Endothelial cell of umbilical vein (primary cell): ENCODE measurements at regions not wholly inside any gene's neighbourhood (a gene's known extent, or its start where the extent isn't known, plus 50 kb on each side); places are given as distances from the start of the nearest gene placed in this dataset.

Experiments
- BruUV-seq: library from RNA; stranded (reverse); fragments of 400-500 nt; replicated peaks from 2 replicates; lab custom pipeline; 2021; lab: Mats Ljungman, UMichigan
- CTCF ChIA-PET: fragments of 300-600, 350-600 bp; sonication (Branson Sonifier 250); formaldehyde crosslinking; loops from one replicate; lab custom pipeline; 2021; ENCODE audit warnings: antibody characterized with exemption, inconsistent platforms; lab: Charles Lee
- POLR2A ChIA-PET: fragments of 300-600, 350-600 bp; sonication (Branson Sonifier 250); formaldehyde crosslinking; loops from one replicate; lab custom pipeline; 2021; ENCODE audit warnings: antibody characterized with exemption, inconsistent platforms; lab: Charles Lee
- DNase-seq: peaks from one replicate; pipeline ENCODE4 v3.0.0-alpha.2; 2011; ENCODE audit warnings: low read depth, low spot score
- FAIRE-seq: peaks from 2 replicates; lab custom pipeline; 2011; peaks lifted over from hg19 to GRCh38; lab: Jason Lieb, UNC
- H2AFZ ChIP-seq: 2 replicates; pipeline ENCODE4 v1.6.0; 2012; ENCODE audit warnings: low read depth, low read length, control low read depth, inconsistent platforms
- H3K27ac ChIP-seq: 2 replicates; pipeline ENCODE4 v1.5.1; 2011; ENCODE audit warnings: low read depth, mild to moderate bottlenecking, control low read depth, low read length, moderate library complexity; ENCODE audit not compliant: insufficient read depth
- H3K27me3 ChIP-seq, 2 experiments: 2 replicates each; pipeline versions ENCODE4 v1.6.0 to v1.6.1; 2011; ENCODE audit warnings: low read length in 2 of 2, mixed read lengths in 1 of 2; ENCODE audit not compliant: control insufficient read depth in 2 of 2, insufficient read depth in 2 of 2
- H3K36me3 ChIP-seq, 2 experiments: 2 replicates in 1 of 2; 3 replicates in 1 of 2; pipeline ENCODE4 v1.5.1; 2011; ENCODE audit warnings: low read length in 2 of 2, mild to moderate bottlenecking in 1 of 2, moderate library complexity in 1 of 2; ENCODE audit not compliant: control insufficient read depth in 2 of 2, insufficient read depth in 2 of 2; ENCODE audit errors: extremely low read depth in 1 of 2
- H3K4me1 ChIP-seq: 3 replicates; pipeline ENCODE4 v1.5.1; 2011; ENCODE audit warnings: mild to moderate bottlenecking, low read length; ENCODE audit not compliant: control insufficient read depth, insufficient read depth; ENCODE audit errors: extremely low read depth
- H3K4me2 ChIP-seq: 2 replicates; pipeline ENCODE4 v1.6.1; 2011; ENCODE audit warnings: low read length, control low read depth, mixed read lengths; ENCODE audit not compliant: insufficient read depth
- H3K4me3 ChIP-seq, 3 experiments: fragments of 200-600 bp in 1 of 3; sonication (generic), shearing (Covaris generic) in 1 of 3; replicated peaks in 1 of 3; 2 replicates each; pipeline ENCODE4 v1.5.1; 2011 to 2016; ENCODE audit warnings: control low read depth in 3 of 3, low read length in 3 of 3, mild to moderate bottlenecking in 2 of 3, inconsistent platforms in 1 of 3, low read depth in 1 of 3, moderate library complexity in 1 of 3; ENCODE audit not compliant: insufficient read depth in 1 of 3
- H3K79me2 ChIP-seq: 2 replicates; pipeline ENCODE4 v1.6.0; 2012; ENCODE audit warnings: low read length, inconsistent platforms; ENCODE audit not compliant: control insufficient read depth, insufficient read depth
- H3K9ac ChIP-seq: replicated peaks from 2 replicates; pipeline ENCODE3; 2011; ENCODE audit warnings: low read length, control low read depth; ENCODE audit not compliant: insufficient read depth; ENCODE audit errors: extremely low read depth
- H3K9me1 ChIP-seq: replicated peaks from 3 replicates; pipeline ENCODE4 v1.6.0; 2011; ENCODE audit warnings: mild to moderate bottlenecking, low read length; ENCODE audit not compliant: control insufficient read depth, insufficient read depth; ENCODE audit errors: extremely low read depth
- H3K9me3 ChIP-seq: replicated peaks from 2 replicates; pipeline ENCODE4 v1.5.1; 2012; ENCODE audit warnings: low read length, inconsistent platforms; ENCODE audit not compliant: control insufficient read depth, insufficient read depth
- H4K20me1 ChIP-seq: replicated peaks from 2 replicates; pipeline ENCODE3; 2011; ENCODE audit warnings: mild to moderate bottlenecking, low read length; ENCODE audit not compliant: control insufficient read depth, insufficient read depth; ENCODE audit errors: extremely low read depth
- EZH2 ChIP-seq: IDR thresholded peaks from 2 replicates; pipeline ENCODE4 v1.6.1; 2012; ENCODE audit warnings: borderline replicate concordance, low read depth, mild to moderate bottlenecking, moderate library complexity, low read length, inconsistent platforms; ENCODE audit not compliant: severe bottlenecking
- FOS ChIP-seq: IDR thresholded peaks from 2 replicates; pipeline ENCODE4 v1.6.1; 2011; ENCODE audit warnings: mild to moderate bottlenecking, low read length, moderate library complexity, borderline replicate concordance; ENCODE audit not compliant: insufficient read depth
- GATA2 ChIP-seq: IDR thresholded peaks from 2 replicates; pipeline ENCODE4 v1.7.0; 2011; ENCODE audit warnings: low read depth, mild to moderate bottlenecking, moderate library complexity, mixed read lengths, low read length; ENCODE audit not compliant: insufficient read length, insufficient read depth
- JUN ChIP-seq: IDR thresholded peaks from 2 replicates; pipeline ENCODE4 v1.6.1; 2011; ENCODE audit warnings: borderline replicate concordance, low read depth; ENCODE audit not compliant: insufficient read length, insufficient read depth
- MYC ChIP-seq: IDR thresholded peaks from one replicate; pipeline ENCODE4 v1.6.1; 2011; ENCODE audit warnings: mild to moderate bottlenecking, low read depth, low read length
- POLR2A ChIP-seq: IDR thresholded peaks from 2 replicates; pipeline ENCODE4 v1.6.1; 2012; ENCODE audit warnings: low read depth, mild to moderate bottlenecking, control low read depth, low read length
- POLR2AphosphoS5 ChIP-seq: IDR thresholded peaks from 2 replicates; pipeline ENCODE4 v1.6.1; 2012; ENCODE audit warnings: low read depth, mild to moderate bottlenecking, control low read depth, low read length, moderate library complexity; ENCODE audit not compliant: insufficient read depth
- dilution Hi-C: fragments of 300-500 bp; cut with MboI; formaldehyde crosslinking; loops from one replicate; pipeline ENCODE4 v1.15.0; 2019; ENCODE audit warnings: low sequenced_read_pairs; ENCODE audit not compliant: extremely low pct_ligation_motif_present
- intact Hi-C: fragments of 100-400 bp; cut with micrococcal nuclease; formaldehyde crosslinking; loops from one replicate; pipeline ENCODE4 v1.10.0; 2022
- TF ChIP-seq, protein P1 (sequence below): IDR thresholded peaks from 2 replicates; pipeline ENCODE4 v1.6.1; 2011; ENCODE audit not compliant: insufficient read depth, insufficient read length
- TF ChIP-seq, protein P2 (sequence below), 2 donors: IDR thresholded peaks; 1 replicate in 1 of 2; 2 replicates in 1 of 2; pipeline ENCODE4 v1.5.1; 2011; ENCODE audit warnings: low read length in 2 of 2, mild to moderate bottlenecking in 2 of 2, moderate library complexity in 2 of 2, control low read depth in 1 of 2, inconsistent platforms in 1 of 2, low read depth in 1 of 2; ENCODE audit not compliant: insufficient read depth in 1 of 2; ENCODE audit errors: extremely low read depth in 1 of 2

DNA sequence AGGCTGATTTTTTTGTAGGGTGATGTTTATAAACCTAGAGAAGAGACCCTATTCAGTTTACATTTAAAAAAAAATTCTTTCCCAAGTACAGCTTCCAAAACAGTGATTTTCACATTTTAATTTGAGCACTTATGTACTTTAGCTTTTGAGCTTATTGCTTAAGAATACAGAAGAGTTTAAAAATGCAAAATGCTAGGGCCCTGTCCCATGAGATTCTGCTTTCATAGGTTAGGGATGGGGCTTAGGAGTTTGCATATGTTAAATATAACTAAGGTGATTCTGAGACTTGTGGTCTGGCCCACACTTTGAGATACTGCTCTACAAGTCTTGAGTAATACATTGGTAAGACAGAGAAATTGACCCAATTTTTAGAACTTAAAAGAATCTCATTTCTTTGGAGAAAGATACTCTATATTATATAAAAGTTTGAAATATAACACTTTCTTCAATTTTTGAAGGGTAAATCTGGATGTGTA is 137.3 kb upstream of the CWC22 start:
- H3K9me1 ChIP-seq: no peaks in the 10 kb centered on the region
- ChIA-PET POLR2A (no interaction called here), CTCF (no interaction called here)
- no peak overlapping the region for H3K9ac ChIP-seq
- H3K36me3 ChIP-seq: no peaks in the 10 kb centered on the region
- BruUV-seq: no TSS peak
- TF ChIP-seq POLR2AphosphoS5 (no peak), JUN (no peak), GATA2 (no peak), FOS (no peak), EZH2 (no peak), POLR2A (no peak), MYC (no peak)
- TF ChIP-seq, protein P1, sequence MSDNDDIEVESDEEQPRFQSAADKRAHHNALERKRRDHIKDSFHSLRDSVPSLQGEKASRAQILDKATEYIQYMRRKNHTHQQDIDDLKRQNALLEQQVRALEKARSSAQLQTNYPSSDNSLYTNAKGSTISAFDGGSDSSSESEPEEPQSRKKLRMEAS: no peak
- TF ChIP-seq, protein P2, sequence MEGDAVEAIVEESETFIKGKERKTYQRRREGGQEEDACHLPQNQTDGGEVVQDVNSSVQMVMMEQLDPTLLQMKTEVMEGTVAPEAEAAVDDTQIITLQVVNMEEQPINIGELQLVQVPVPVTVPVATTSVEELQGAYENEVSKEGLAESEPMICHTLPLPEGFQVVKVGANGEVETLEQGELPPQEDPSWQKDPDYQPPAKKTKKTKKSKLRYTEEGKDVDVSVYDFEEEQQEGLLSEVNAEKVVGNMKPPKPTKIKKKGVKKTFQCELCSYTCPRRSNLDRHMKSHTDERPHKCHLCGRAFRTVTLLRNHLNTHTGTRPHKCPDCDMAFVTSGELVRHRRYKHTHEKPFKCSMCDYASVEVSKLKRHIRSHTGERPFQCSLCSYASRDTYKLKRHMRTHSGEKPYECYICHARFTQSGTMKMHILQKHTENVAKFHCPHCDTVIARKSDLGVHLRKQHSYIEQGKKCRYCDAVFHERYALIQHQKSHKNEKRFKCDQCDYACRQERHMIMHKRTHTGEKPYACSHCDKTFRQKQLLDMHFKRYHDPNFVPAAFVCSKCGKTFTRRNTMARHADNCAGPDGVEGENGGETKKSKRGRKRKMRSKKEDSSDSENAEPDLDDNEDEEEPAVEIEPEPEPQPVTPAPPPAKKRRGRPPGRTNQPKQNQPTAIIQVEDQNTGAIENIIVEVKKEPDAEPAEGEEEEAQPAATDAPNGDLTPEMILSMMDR (IDR thresholded peaks at IDR 0.05; ENCODE audit: extremely low read depth in 1 of 2, insufficient read depth in 1 of 2, low read depth in 1 of 2, low read length in 2 of 2): no peak
- no peak overlapping the region for H3K4me3 ChIP-seq
- H3K27ac ChIP-seq: no peak overlapping the region
- no peaks in the 10 kb centered on the region for H3K27me3 ChIP-seq
- H3K4me2 ChIP-seq: no peak overlapping the region
- intact Hi-C loops: no loop called here
- H4K20me1 ChIP-seq: no peaks in the 10 kb centered on the region
- no peaks in the 10 kb centered on the region for H3K79me2 ChIP-seq
- DNase-seq: no peak
- H3K9me3 ChIP-seq: no peaks in the 10 kb centered on the region
- dilution Hi-C loops: no loop called here
- no peak overlapping the region for H2AFZ ChIP-seq
- no peaks in the 10 kb centered on the region for H3K4me1 ChIP-seq
- FAIRE-seq: no peak
